ENCODE measurements at regions not wholly inside any gene's neighbourhood (a gene's known extent, or its start where the extent isn't known, plus 50 kb on each side); places are given as distances from the start of the nearest gene placed in this dataset.

- no peak overlapping the region for H3K27ac ChIP-seq
- ChIA-PET CTCF (no interaction called here), POLR2A (ENCODE audit: low non-redundant PET) (no interaction called here)
- DNase-seq (ENCODE audit: low spot score): no peak
- no peak for TF ChIP-seq CTCF (conservative IDR thresholded peaks at IDR 0.05; ENCODE audit: low read depth)
These were observed 169.0 kb upstream of the COL3A1 start for GRCh38 chr2:188805219-188805618.

- no peak for TF ChIP-seq CTCF (conservative IDR thresholded peaks at IDR 0.05; ENCODE audit: low read depth)
- DNase-seq (ENCODE audit: low spot score): no peak
- CTCF ChIA-PET: no interaction called here
- no peak overlapping the region for H3K27ac ChIP-seq
- POLR2A ChIA-PET (ENCODE audit: low non-redundant PET): no interaction called here
These were observed 165.2 kb upstream of the COL3A1 start for GRCh38 chr2:188808947-188809355.

GRCh38 chr2:188810586-188810985 lies 163.6 kb upstream of the COL3A1 start:
- POLR2A ChIA-PET (ENCODE audit: low non-redundant PET): no interaction called here
- no peak for TF ChIP-seq CTCF (conservative IDR thresholded peaks at IDR 0.05; ENCODE audit: low read depth)
- CTCF ChIA-PET: no interaction called here
- no peak overlapping the region for H3K27ac ChIP-seq
- no peak for DNase-seq (ENCODE audit: low spot score)

GRCh38 chr2:188811522-188811921 lies 162.7 kb upstream of the COL3A1 start:
- CTCF ChIA-PET: no interaction called here
- DNase-seq (ENCODE audit: low spot score): peak; percentile 3
- POLR2A ChIA-PET (ENCODE audit: low non-redundant PET): no interaction called here
- TF ChIP-seq CTCF (conservative IDR thresholded peaks at IDR 0.05; ENCODE audit: low read depth): no peak
- no peak overlapping the region for H3K27ac ChIP-seq

GRCh38 chr2:188813315-188813714 lies 160.9 kb upstream of the COL3A1 start:
- TF ChIP-seq CTCF (conservative IDR thresholded peaks at IDR 0.05; ENCODE audit: low read depth): no peak
- DNase-seq (ENCODE audit: low spot score): no peak
- CTCF ChIA-PET: interaction anchor here (0.8 kb wide), 1 partner anchor 881 kb away, joined by 5 read pairs; no protein-coding TSS in a partner anchor
- POLR2A ChIA-PET (ENCODE audit: low non-redundant PET): no interaction called here
- H3K27ac ChIP-seq: no peak overlapping the region

- ChIA-PET POLR2A (ENCODE audit: low non-redundant PET) (no interaction called here), CTCF (interaction anchor here (0.8 kb wide), 1 partner anchor 880 kb away, joined by 5 read pairs; no protein-coding TSS in a partner anchor)
- H3K27ac ChIP-seq: no peak overlapping the region
These were observed 160.3 kb upstream of the COL3A1 start for GRCh38 chr2:188813857-188814256.

More at GRCh38 chr2:188813857-188814256, 160.3 kb upstream of the COL3A1 start:
- TF ChIP-seq CTCF (conservative IDR thresholded peaks at IDR 0.05; ENCODE audit: low read depth): no peak
- DNase-seq (ENCODE audit: low spot score): no peak

All from RWPE1 (cell line).